Ecto neural progenitor cell (in vitro differentiated cells): ENCODE measurements at regions not wholly inside any gene's neighbourhood (a gene's known extent, or its start where the extent isn't known, plus 50 kb on each side); places are given as distances from the start of the nearest gene placed in this dataset.

Source experiments
- DNase-seq: peaks from one replicate; pipeline ENCODE4 v3.0.0-alpha.2; 2018; ENCODE audit warnings: low spot score

GRCh38 chr4:136283977-136284376 is 1248.3 kb downstream of the PCDH18 start:
- DNase-seq: no peak

GRCh38 chr4:136281889-136282288 is 1250.4 kb downstream of the PCDH18 start:
- no peak for DNase-seq

GRCh38 chr4:136281307-136281706 is 1251.0 kb downstream of the PCDH18 start:
- no peak for DNase-seq

- DNase-seq: no peak
These were observed 1254.6 kb downstream of the PCDH18 start for GRCh38 chr4:136277741-136278140.

GRCh38 chr4:136246876-136247275 is 1285.4 kb downstream of the PCDH18 start:
- no peak for DNase-seq

GRCh38 chr4:136241221-136241986 is 1290.9 kb downstream of the PCDH18 start:
- no peak for DNase-seq

GRCh38 chr4:136227315-136227714 is 1305.0 kb downstream of the PCDH18 start:
- no peak for DNase-seq

- no peak for DNase-seq
These were observed 1312.6 kb downstream of the PCDH18 start for GRCh38 chr4:136219592-136220125.

GRCh38 chr4:136203199-136203598 is 1329.1 kb downstream of the PCDH18 start:
- no peak for DNase-seq

- DNase-seq: no peak
These were observed 1333.9 kb downstream of the PCDH18 start for GRCh38 chr4:136198358-136198757.

- DNase-seq: no peak
These were observed 1337.3 kb downstream of the PCDH18 start for GRCh38 chr4:136194962-136195361.

GRCh38 chr4:136186650-136187049 is 1345.6 kb downstream of the PCDH18 start:
- no peak for DNase-seq

GRCh38 chr4:136183513-136183912 is 1348.8 kb downstream of the PCDH18 start:
- DNase-seq: no peak

- no peak for DNase-seq
These were observed 1375.3 kb downstream of the PCDH18 start for GRCh38 chr4:136156947-136157346.

GRCh38 chr4:136150046-136150445 is 1382.2 kb downstream of the PCDH18 start:
- DNase-seq: no peak

GRCh38 chr4:136136601-136137000 is 1395.7 kb downstream of the PCDH18 start:
- DNase-seq: no peak

- no peak for DNase-seq
These were observed 1408.0 kb downstream of the PCDH18 start for GRCh38 chr4:136124251-136124745.

GRCh38 chr4:136121426-136121825 is 1410.9 kb downstream of the PCDH18 start:
- DNase-seq: no peak

- DNase-seq: no peak
These were observed 1418.4 kb downstream of the PCDH18 start for GRCh38 chr4:136113921-136114320.

- DNase-seq: no peak
These were observed 1420.2 kb downstream of the PCDH18 start for GRCh38 chr4:136112116-136112515.

- no peak for DNase-seq
These were observed 1425.5 kb downstream of the PCDH18 start for GRCh38 chr4:136106753-136107152.

- no peak for DNase-seq
These were observed 1428.7 kb downstream of the PCDH18 start for GRCh38 chr4:136103616-136104015.

- no peak for DNase-seq
These were observed 1434.6 kb downstream of the PCDH18 start for GRCh38 chr4:136097676-136098075.
